ENCODE measurements at regions not wholly inside any gene's neighbourhood (a gene's known extent, or its start where the extent isn't known, plus 50 kb on each side); places are given as distances from the start of the nearest gene placed in this dataset.

GRCh38 chr4:22115262-22115661 is 166.7 kb upstream of the KCNIP4 start:
- H3K4me2 ChIP-seq (ENCODE audit: low read length), result no peak overlapping the region
- no peak overlapping the region for H3K4ac ChIP-seq (ENCODE audit: low read depth, low read length)
- no peak overlapping the region for H3K18ac ChIP-seq (ENCODE audit: low read length)
- DNase-seq, result no peak
- H2BK5ac ChIP-seq (ENCODE audit: low read depth, low read length, poor library complexity), result no peak overlapping the region
- H3K79me2 ChIP-seq (ENCODE audit: control insufficient read depth, insufficient read depth, low read length, poor library complexity), result no peaks in the 10 kb centered on the region
- H3K27me3 ChIP-seq (ENCODE audit: insufficient read depth, low read length), result no peaks in the 10 kb centered on the region
- no peak overlapping the region for H4K91ac ChIP-seq (ENCODE audit: low read depth, low read length)
- H3K9ac ChIP-seq (ENCODE audit: low read length), result no peak overlapping the region
- no peak overlapping the region for H2BK12ac ChIP-seq (ENCODE audit: low read length)
- no peak overlapping the region for H2AFZ ChIP-seq (ENCODE audit: insufficient read depth, low read length, poor library complexity)
- no CpG with 5 or more reads among the region's 2 CpGs for WGBS (ENCODE audit: extremely low coverage, insufficient coverage, insufficient read length)
- H3K4me3 ChIP-seq (ENCODE audit: low read depth, low read length), result no peak overlapping the region
- H2AK5ac ChIP-seq (ENCODE audit: low read length), result no peak overlapping the region
- H3K9me3 ChIP-seq (ENCODE audit: insufficient read depth, low read depth, low read length), result no peaks in the 10 kb centered on the region
- no peak overlapping the region for H3K23ac ChIP-seq (ENCODE audit: low read length)
- no peaks in the 10 kb centered on the region for H3K79me1 ChIP-seq (ENCODE audit: low read length)
- no peak overlapping the region for H3K14ac ChIP-seq (ENCODE audit: low read length)
- H3K27ac ChIP-seq (ENCODE audit: low read depth, low read length), result no peak overlapping the region
- no peaks in the 10 kb centered on the region for H3K36me3 ChIP-seq (ENCODE audit: control insufficient read depth in 1 of 2, insufficient read depth in 2 of 2, low read length in 2 of 2)
- H3K4me1 ChIP-seq (ENCODE audit: control insufficient read depth in 1 of 2, insufficient read depth in 2 of 2, low read length in 2 of 2), result no peaks in the 10 kb centered on the region
- H4K8ac ChIP-seq (ENCODE audit: low read depth, low read length), result no peak overlapping the region
- H4K12ac ChIP-seq (ENCODE audit: low read depth, low read length), result no peak overlapping the region
- no peak overlapping the region for H2BK120ac ChIP-seq (ENCODE audit: insufficient read depth, low read length, poor library complexity)

GRCh38 chr4:22103768-22104167 is 155.2 kb upstream of the KCNIP4 start:
- Histone ChIP-seq H4K12ac (ENCODE audit: low read depth, low read length) (no peak overlapping the region), H3K18ac (ENCODE audit: low read length) (no peak overlapping the region), H3K4me3 (ENCODE audit: low read depth, low read length) (no peak overlapping the region), H3K79me2 (ENCODE audit: control insufficient read depth, insufficient read depth, low read length, poor library complexity) (no peaks in the 10 kb centered on the region), H3K79me1 (ENCODE audit: low read length) (no peaks in the 10 kb centered on the region), H3K4ac (ENCODE audit: low read depth, low read length) (no peak overlapping the region), H3K27me3 (ENCODE audit: insufficient read depth, low read length) (no peaks in the 10 kb centered on the region), H3K14ac (ENCODE audit: low read length) (no peak overlapping the region), H2BK5ac (ENCODE audit: low read depth, low read length, poor library complexity) (no peak overlapping the region), H2BK12ac (ENCODE audit: low read length) (no peak overlapping the region), H2AFZ (ENCODE audit: insufficient read depth, low read length, poor library complexity) (no peak overlapping the region), H3K9me3 (ENCODE audit: insufficient read depth, low read depth, low read length) (no peaks in the 10 kb centered on the region), H3K4me2 (ENCODE audit: low read length) (no peak overlapping the region), H3K23ac (ENCODE audit: low read length) (no peak overlapping the region), H2AK5ac (ENCODE audit: low read length) (no peak overlapping the region), H3K27ac (ENCODE audit: low read depth, low read length) (no peak overlapping the region), H4K91ac (ENCODE audit: low read depth, low read length) (no peak overlapping the region), H3K4me1 (ENCODE audit: control insufficient read depth in 1 of 2, insufficient read depth in 2 of 2, low read length in 2 of 2) (no peaks in the 10 kb centered on the region), H4K8ac (ENCODE audit: low read depth, low read length) (no peak overlapping the region), H2BK120ac (ENCODE audit: insufficient read depth, low read length, poor library complexity) (no peak overlapping the region), H3K9ac (ENCODE audit: low read length) (no peak overlapping the region), H3K36me3 (ENCODE audit: control insufficient read depth in 1 of 2, insufficient read depth in 2 of 2, low read length in 2 of 2) (no peaks in the 10 kb centered on the region)
- no CpG with 5 or more reads among the region's 2 CpGs for WGBS (ENCODE audit: extremely low coverage, insufficient coverage, insufficient read length)
- no peak for DNase-seq

GRCh38 chr4:22099896-22100295 is 151.3 kb upstream of the KCNIP4 start:
- H2BK5ac ChIP-seq (ENCODE audit: low read depth, low read length, poor library complexity), result no peak overlapping the region
- no peak overlapping the region for H3K4ac ChIP-seq (ENCODE audit: low read depth, low read length)
- DNase-seq, result no peak
- H3K9me3 ChIP-seq (ENCODE audit: insufficient read depth, low read depth, low read length), result no peaks in the 10 kb centered on the region
- no peak overlapping the region for H3K23ac ChIP-seq (ENCODE audit: low read length)
- no peak overlapping the region for H3K4me3 ChIP-seq (ENCODE audit: low read depth, low read length)
- H3K79me2 ChIP-seq (ENCODE audit: control insufficient read depth, insufficient read depth, low read length, poor library complexity), result no peaks in the 10 kb centered on the region
- no peak overlapping the region for H4K12ac ChIP-seq (ENCODE audit: low read depth, low read length)
- H3K18ac ChIP-seq (ENCODE audit: low read length), result no peak overlapping the region
- H3K36me3 ChIP-seq (ENCODE audit: control insufficient read depth in 1 of 2, insufficient read depth in 2 of 2, low read length in 2 of 2), result no peaks in the 10 kb centered on the region
- H3K79me1 ChIP-seq (ENCODE audit: low read length), result no peaks in the 10 kb centered on the region
- no peak overlapping the region for H3K14ac ChIP-seq (ENCODE audit: low read length)
- H2BK120ac ChIP-seq (ENCODE audit: insufficient read depth, low read length, poor library complexity), result no peak overlapping the region
- no peak overlapping the region for H3K4me2 ChIP-seq (ENCODE audit: low read length)
- H4K91ac ChIP-seq (ENCODE audit: low read depth, low read length), result no peak overlapping the region
- no peaks in the 10 kb centered on the region for H3K4me1 ChIP-seq (ENCODE audit: control insufficient read depth in 1 of 2, insufficient read depth in 2 of 2, low read length in 2 of 2)
- H2AK5ac ChIP-seq (ENCODE audit: low read length), result no peak overlapping the region
- no peak overlapping the region for H3K27ac ChIP-seq (ENCODE audit: low read depth, low read length)
- H2AFZ ChIP-seq (ENCODE audit: insufficient read depth, low read length, poor library complexity), result no peak overlapping the region
- no CpG with 5 or more reads among the region's 2 CpGs for WGBS (ENCODE audit: extremely low coverage, insufficient coverage, insufficient read length)
- no peaks in the 10 kb centered on the region for H3K27me3 ChIP-seq (ENCODE audit: insufficient read depth, low read length)
- H4K8ac ChIP-seq (ENCODE audit: low read depth, low read length), result no peak overlapping the region
- H3K9ac ChIP-seq (ENCODE audit: low read length), result no peak overlapping the region
- no peak overlapping the region for H2BK12ac ChIP-seq (ENCODE audit: low read length)

GRCh38 chr4:22097596-22097995 is 149.0 kb upstream of the KCNIP4 start:
- no peaks in the 10 kb centered on the region for H3K9me3 ChIP-seq (ENCODE audit: insufficient read depth, low read depth, low read length)
- H4K12ac ChIP-seq (ENCODE audit: low read depth, low read length), result no peak overlapping the region
- H3K18ac ChIP-seq (ENCODE audit: low read length), result no peak overlapping the region
- no peak overlapping the region for H4K91ac ChIP-seq (ENCODE audit: low read depth, low read length)
- no peak overlapping the region for H3K27ac ChIP-seq (ENCODE audit: low read depth, low read length)
- H3K4me3 ChIP-seq (ENCODE audit: low read depth, low read length), result no peak overlapping the region
- no peaks in the 10 kb centered on the region for H3K4me1 ChIP-seq (ENCODE audit: control insufficient read depth in 1 of 2, insufficient read depth in 2 of 2, low read length in 2 of 2)
- no peak overlapping the region for H3K23ac ChIP-seq (ENCODE audit: low read length)
- no peak overlapping the region for H2BK5ac ChIP-seq (ENCODE audit: low read depth, low read length, poor library complexity)
- H2AFZ ChIP-seq (ENCODE audit: insufficient read depth, low read length, poor library complexity), result no peak overlapping the region
- no CpG with 5 or more reads among the region's 2 CpGs for WGBS (ENCODE audit: extremely low coverage, insufficient coverage, insufficient read length)
- H4K8ac ChIP-seq (ENCODE audit: low read depth, low read length), result no peak overlapping the region
- no peaks in the 10 kb centered on the region for H3K27me3 ChIP-seq (ENCODE audit: insufficient read depth, low read length)
- no peak overlapping the region for H3K4me2 ChIP-seq (ENCODE audit: low read length)
- H3K4ac ChIP-seq (ENCODE audit: low read depth, low read length), result no peak overlapping the region
- DNase-seq, result no peak
- no peak overlapping the region for H2BK12ac ChIP-seq (ENCODE audit: low read length)
- H3K14ac ChIP-seq (ENCODE audit: low read length), result no peak overlapping the region
- H3K36me3 ChIP-seq (ENCODE audit: control insufficient read depth in 1 of 2, insufficient read depth in 2 of 2, low read length in 2 of 2), result no peaks in the 10 kb centered on the region
- no peaks in the 10 kb centered on the region for H3K79me1 ChIP-seq (ENCODE audit: low read length)
- H2AK5ac ChIP-seq (ENCODE audit: low read length), result no peak overlapping the region
- no peak overlapping the region for H3K9ac ChIP-seq (ENCODE audit: low read length)
- H2BK120ac ChIP-seq (ENCODE audit: insufficient read depth, low read length, poor library complexity), result no peak overlapping the region
- no peaks in the 10 kb centered on the region for H3K79me2 ChIP-seq (ENCODE audit: control insufficient read depth, insufficient read depth, low read length, poor library complexity)

- no peak overlapping the region for H4K91ac ChIP-seq (ENCODE audit: low read depth, low read length)
- H3K23ac ChIP-seq (ENCODE audit: low read length), result no peak overlapping the region
- no peak overlapping the region for H3K4ac ChIP-seq (ENCODE audit: low read depth, low read length)
- no peak overlapping the region for H4K8ac ChIP-seq (ENCODE audit: low read depth, low read length)
- H2BK120ac ChIP-seq (ENCODE audit: insufficient read depth, low read length, poor library complexity), result no peak overlapping the region
- no peaks in the 10 kb centered on the region for H3K36me3 ChIP-seq (ENCODE audit: control insufficient read depth in 1 of 2, insufficient read depth in 2 of 2, low read length in 2 of 2)
- no peak overlapping the region for H2BK12ac ChIP-seq (ENCODE audit: low read length)
- H3K79me1 ChIP-seq (ENCODE audit: low read length), result no peaks in the 10 kb centered on the region
- no peak overlapping the region for H3K4me2 ChIP-seq (ENCODE audit: low read length)
- no peak overlapping the region for H3K27ac ChIP-seq (ENCODE audit: low read depth, low read length)
- no peak overlapping the region for H3K18ac ChIP-seq (ENCODE audit: low read length)
- no peak overlapping the region for H3K9ac ChIP-seq (ENCODE audit: low read length)
- no peak overlapping the region for H2AFZ ChIP-seq (ENCODE audit: insufficient read depth, low read length, poor library complexity)
- H3K27me3 ChIP-seq (ENCODE audit: insufficient read depth, low read length), result no peaks in the 10 kb centered on the region
- H3K14ac ChIP-seq (ENCODE audit: low read length), result no peak overlapping the region
- H3K79me2 ChIP-seq (ENCODE audit: control insufficient read depth, insufficient read depth, low read length, poor library complexity), result no peaks in the 10 kb centered on the region
- no peaks in the 10 kb centered on the region for H3K4me1 ChIP-seq (ENCODE audit: control insufficient read depth in 1 of 2, insufficient read depth in 2 of 2, low read length in 2 of 2)
- H3K4me3 ChIP-seq (ENCODE audit: low read depth, low read length), result no peak overlapping the region
- H2BK5ac ChIP-seq (ENCODE audit: low read depth, low read length, poor library complexity), result no peak overlapping the region
- no peak for DNase-seq
- H3K9me3 ChIP-seq (ENCODE audit: insufficient read depth, low read depth, low read length), result no peaks in the 10 kb centered on the region
- no peak overlapping the region for H4K12ac ChIP-seq (ENCODE audit: low read depth, low read length)
- no peak overlapping the region for H2AK5ac ChIP-seq (ENCODE audit: low read length)
Measured at GRCh38 chr4:22094217-22094616, 145.6 kb upstream of the KCNIP4 start.
